Astrocyte of the spinal cord (primary cell): ENCODE measurements at regions not wholly inside any gene's neighbourhood (a gene's known extent, or its start where the extent isn't known, plus 50 kb on each side); places are given as distances from the start of the nearest gene placed in this dataset.

Experiments used
- DNase-seq: peaks from one replicate; pipeline ENCODE4 v3.0.0; 2011; ENCODE audit warnings: low read depth, low spot score
- H3K4me3 ChIP-seq: 2 replicates; pipeline ENCODE4 v1.5.1; 2011; ENCODE audit warnings: low read depth, mild to moderate bottlenecking, low read length, moderate library complexity
- CTCF ChIP-seq: IDR thresholded peaks from 2 replicates; pipeline ENCODE4 v1.5.1; 2012; ENCODE audit warnings: low read depth, mild to moderate bottlenecking, low read length, inconsistent platforms
- in situ Hi-C: cut with HindIII; loops from 2 replicates; pipeline ENCODE4 v1.10.0; 2017; ENCODE audit warnings: low sequenced_read_pairs

DNA sequence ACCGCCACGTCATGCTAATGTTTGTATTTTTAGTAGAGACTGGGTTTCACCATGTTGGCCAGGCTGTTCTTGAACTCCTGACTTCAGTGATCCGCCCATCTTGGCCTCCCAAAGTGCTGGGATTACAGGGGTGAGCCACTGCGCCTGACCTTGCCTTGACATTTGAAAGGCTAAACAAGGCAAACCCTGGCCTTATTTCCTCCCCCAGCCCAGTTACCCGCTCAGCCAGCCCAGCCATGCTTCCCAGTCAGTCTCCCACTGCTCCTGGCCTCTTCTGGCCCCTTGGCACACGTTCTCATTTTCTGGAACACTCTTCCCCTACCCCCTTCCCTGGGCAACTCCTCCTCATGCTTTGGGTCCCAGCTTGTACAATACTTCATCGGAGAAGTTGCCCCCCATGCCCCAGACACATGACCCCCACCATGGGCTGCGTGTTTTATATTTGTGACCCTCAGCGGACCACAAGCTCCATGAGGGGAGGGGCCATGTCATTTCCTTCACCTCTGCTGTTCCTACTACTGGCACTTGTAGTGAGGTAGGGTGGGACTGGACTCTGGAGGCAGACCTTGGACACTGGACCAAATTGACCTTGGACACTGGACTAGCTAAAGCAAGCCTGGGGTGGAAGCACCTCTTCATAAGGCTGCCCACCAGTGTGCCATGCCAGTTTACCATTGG, 94.4 kb upstream of the IER5L start:
- no peak for DNase-seq
- in situ Hi-C loops, result loop anchor here (10.0 kb wide), 1 partner anchor 62 kb away; no protein-coding TSS in a partner anchor
- no peak overlapping the region for H3K4me3 ChIP-seq
- no peak for TF ChIP-seq CTCF

GRCh38 chr9:129270903-129271431, 92.9 kb upstream of the IER5L start:
- TF ChIP-seq CTCF, result no peak
- H3K4me3 ChIP-seq, result no peak overlapping the region
- in situ Hi-C loops, result loop anchor here (10.0 kb wide), 1 partner anchor 64 kb away; no protein-coding TSS in a partner anchor
- peak; percentile 83 for DNase-seq

DNA sequence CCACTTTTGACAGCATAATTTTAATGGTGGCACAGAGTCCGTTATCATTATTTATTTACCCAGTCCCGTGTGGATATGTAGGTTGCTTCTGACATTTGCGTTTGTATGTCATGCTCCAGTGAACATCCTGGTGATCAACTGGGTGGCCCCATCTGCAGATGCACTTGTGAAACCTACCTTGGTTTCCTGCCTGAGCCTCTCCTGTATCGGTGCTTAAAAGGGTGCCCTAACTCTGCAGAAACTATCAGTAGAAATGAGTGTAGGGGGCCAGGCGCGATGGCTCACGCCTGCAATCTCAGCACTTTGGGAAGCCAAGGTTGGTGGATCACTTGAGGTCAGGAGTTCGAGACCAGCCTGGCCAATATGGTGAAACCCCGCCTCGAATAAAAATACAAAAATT, 92.1 kb upstream of the IER5L start:
- TF ChIP-seq CTCF, result no peak
- no peak overlapping the region for H3K4me3 ChIP-seq
- in situ Hi-C loops, result loop anchor here (10.0 kb wide), 1 partner anchor 65 kb away; no protein-coding TSS in a partner anchor
- no peak for DNase-seq

GRCh38 chr9:129267141-129267540, 89.1 kb upstream of the IER5L start:
- TF ChIP-seq CTCF, result no peak
- in situ Hi-C loops, result no loop called here
- H3K4me3 ChIP-seq, result no peak overlapping the region
- DNase-seq, result no peak

- no peak for TF ChIP-seq CTCF
- no peak overlapping the region for H3K4me3 ChIP-seq
- in situ Hi-C loops, result no loop called here
- DNase-seq, result no peak
These were observed 88.5 kb upstream of the IER5L start for GRCh38 chr9:129266536-129266935.

DNA sequence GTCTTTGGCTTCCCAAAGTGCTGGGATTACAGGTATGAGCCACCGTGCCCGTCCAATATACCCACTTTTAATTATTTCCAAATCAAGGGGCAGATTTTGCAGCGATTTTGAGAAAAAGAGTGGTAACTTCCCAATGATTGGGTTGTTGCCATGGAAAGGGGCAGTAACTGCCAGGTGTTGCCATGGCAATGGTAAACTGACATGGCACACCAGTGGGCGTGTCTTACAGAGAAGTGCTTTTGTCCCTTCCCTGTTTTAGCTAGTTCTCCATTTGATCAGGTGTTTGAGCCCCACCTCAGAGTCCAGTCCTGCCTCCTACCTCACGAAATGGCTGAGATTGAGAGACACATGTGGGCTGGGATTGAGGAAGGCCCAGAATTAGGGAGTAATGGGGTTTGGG, 86.3 kb upstream of the IER5L start:
- in situ Hi-C loops, result no loop called here
- TF ChIP-seq CTCF, result no peak
- no peak for DNase-seq
- no peak overlapping the region for H3K4me3 ChIP-seq
